RWPE2 (cell line): ENCODE measurements at regions not wholly inside any gene's neighbourhood (a gene's known extent, or its start where the extent isn't known, plus 50 kb on each side); places are given as distances from the start of the nearest gene placed in this dataset.

ENCODE experiments used
- ATAC-seq: fragments of 200-7000 bp; cut with Tn5 transposase; 3 replicates; pipeline ENCODE4 v1.9.1; 2021; ENCODE audit warnings: low read depth
- DNase-seq: peaks from one replicate; pipeline ENCODE4 v3.0.0-alpha.2; 2020; ENCODE audit warnings: low spot score
- H3K27ac ChIP-seq: fragments of 450-650 bp; 2 replicates; pipeline ENCODE4 v1.5.1; 2017; ENCODE audit warnings: mild to moderate bottlenecking; ENCODE audit not compliant: poor library complexity, severe bottlenecking
- H3K27me3 ChIP-seq: fragments of 250-450 bp; sonication (Bioruptor Pico); 2 replicates; pipeline ENCODE4 v1.5.1; 2021; ENCODE audit warnings: mild to moderate bottlenecking, moderate library complexity; ENCODE audit not compliant: insufficient read depth, poor library complexity, severe bottlenecking
- H3K36me3 ChIP-seq: fragments of 250-450 bp; sonication (Bioruptor Pico); 2 replicates; pipeline ENCODE4 v1.5.1; 2020; ENCODE audit warnings: low read depth, mild to moderate bottlenecking, moderate library complexity
- H3K4me1 ChIP-seq: fragments of 250-450 bp; sonication (Bioruptor Pico); 2 replicates; pipeline ENCODE4 v1.5.1; 2021; ENCODE audit warnings: mild to moderate bottlenecking, moderate library complexity; ENCODE audit not compliant: insufficient read depth, poor library complexity, severe bottlenecking
- H3K4me3 ChIP-seq: fragments of 250-450 bp; sonication (Bioruptor Pico); 2 replicates; pipeline ENCODE4 v1.5.1; 2021; ENCODE audit warnings: mild to moderate bottlenecking, moderate library complexity; ENCODE audit not compliant: severe bottlenecking
- H3K9me3 ChIP-seq: fragments of 250-450 bp; sonication (Bioruptor Pico); 2 replicates; pipeline ENCODE4 v1.5.1; 2021; ENCODE audit warnings: mild to moderate bottlenecking, moderate library complexity; ENCODE audit not compliant: severe bottlenecking
- TF ChIP-seq, protein P1 (sequence below): fragments of 450-650 bp; IDR thresholded peaks from one replicate; pipeline ENCODE4 v1.5.1; 2017; ENCODE audit warnings: mild to moderate bottlenecking, moderate library complexity; ENCODE audit not compliant: poor library complexity, severe bottlenecking

GRCh38 chr2:226334981-226335720 is 464.5 kb downstream of the IRS1 start:
- no peaks in the 10 kb centered on the region for H3K9me3 ChIP-seq
- no peak overlapping the region for H3K4me3 ChIP-seq
- DNase-seq (no peak), ATAC-seq (peak; percentile 56; the same call in 2 of the 3 replicates)
- H3K4me1 ChIP-seq = peaks cover 16% of the 10 kb centered on the region
- TF ChIP-seq, protein P1, sequence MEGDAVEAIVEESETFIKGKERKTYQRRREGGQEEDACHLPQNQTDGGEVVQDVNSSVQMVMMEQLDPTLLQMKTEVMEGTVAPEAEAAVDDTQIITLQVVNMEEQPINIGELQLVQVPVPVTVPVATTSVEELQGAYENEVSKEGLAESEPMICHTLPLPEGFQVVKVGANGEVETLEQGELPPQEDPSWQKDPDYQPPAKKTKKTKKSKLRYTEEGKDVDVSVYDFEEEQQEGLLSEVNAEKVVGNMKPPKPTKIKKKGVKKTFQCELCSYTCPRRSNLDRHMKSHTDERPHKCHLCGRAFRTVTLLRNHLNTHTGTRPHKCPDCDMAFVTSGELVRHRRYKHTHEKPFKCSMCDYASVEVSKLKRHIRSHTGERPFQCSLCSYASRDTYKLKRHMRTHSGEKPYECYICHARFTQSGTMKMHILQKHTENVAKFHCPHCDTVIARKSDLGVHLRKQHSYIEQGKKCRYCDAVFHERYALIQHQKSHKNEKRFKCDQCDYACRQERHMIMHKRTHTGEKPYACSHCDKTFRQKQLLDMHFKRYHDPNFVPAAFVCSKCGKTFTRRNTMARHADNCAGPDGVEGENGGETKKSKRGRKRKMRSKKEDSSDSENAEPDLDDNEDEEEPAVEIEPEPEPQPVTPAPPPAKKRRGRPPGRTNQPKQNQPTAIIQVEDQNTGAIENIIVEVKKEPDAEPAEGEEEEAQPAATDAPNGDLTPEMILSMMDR = no peak
- H3K27ac ChIP-seq = peak overlapping the region; percentile 17
- H3K36me3 ChIP-seq = no peaks in the 10 kb centered on the region
- no peaks in the 10 kb centered on the region for H3K27me3 ChIP-seq

DNA sequence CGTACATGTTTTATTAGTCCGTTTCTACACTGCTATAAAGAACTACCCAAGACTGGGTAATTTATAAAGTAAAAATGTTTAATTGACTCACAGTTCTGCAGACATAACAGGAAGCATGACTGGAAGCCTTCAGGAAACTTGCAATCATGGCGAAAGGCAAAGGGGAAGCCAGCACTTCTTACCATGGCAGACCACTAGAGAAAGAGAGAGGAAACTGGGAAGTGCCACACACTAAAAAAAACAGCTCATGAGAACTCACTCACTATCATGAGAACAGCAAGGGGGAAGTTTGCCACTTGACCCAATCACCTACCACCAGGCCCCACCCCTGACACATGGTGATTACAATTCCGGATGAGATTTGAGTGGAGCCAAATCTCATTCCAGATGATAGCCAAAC is 466.2 kb downstream of the IRS1 start:
- H3K27me3 ChIP-seq = no peaks in the 10 kb centered on the region
- no peak for DNase-seq
- no peaks in the 10 kb centered on the region for H3K9me3 ChIP-seq
- no peak overlapping the region for H3K4me3 ChIP-seq
- H3K36me3 ChIP-seq = no peaks in the 10 kb centered on the region
- peaks cover 16% of the 10 kb centered on the region for H3K4me1 ChIP-seq
- no peak overlapping the region for H3K27ac ChIP-seq
- TF ChIP-seq, protein P1 = no peak
- no peak for ATAC-seq

- Histone ChIP-seq H3K4me1 (peaks cover 4% of the 10 kb centered on the region), H3K27ac (no peak overlapping the region), H3K36me3 (no peaks in the 10 kb centered on the region), H3K9me3 (no peaks in the 10 kb centered on the region), H3K4me3 (no peak overlapping the region), H3K27me3 (no peaks in the 10 kb centered on the region)
- TF ChIP-seq, protein P1 = no peak
- ATAC-seq (no peak), DNase-seq (no peak)
Measured at GRCh38 chr2:226330206-226330605, 469.4 kb downstream of the IRS1 start.

DNA sequence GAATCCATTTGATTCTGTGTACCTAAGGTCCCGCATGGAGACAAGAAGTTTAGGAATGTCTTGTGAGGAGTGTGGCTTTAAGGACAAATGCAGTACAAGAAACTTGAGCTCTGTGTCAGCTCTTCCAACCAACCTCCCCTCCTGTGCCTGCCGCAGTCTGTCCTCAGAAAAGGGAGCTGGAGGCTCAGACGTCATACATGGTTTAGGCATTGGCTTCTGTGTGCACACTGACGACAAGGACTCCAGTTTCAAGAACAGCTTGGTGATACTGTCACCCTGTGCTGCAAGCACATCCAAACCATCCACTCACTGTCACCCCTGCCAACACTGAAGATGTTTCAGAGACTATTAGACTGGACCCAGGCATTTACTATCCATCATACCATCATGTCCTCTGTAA is 470.4 kb downstream of the IRS1 start:
- no peaks in the 10 kb centered on the region for H3K27me3 ChIP-seq
- H3K4me1 ChIP-seq = no peaks in the 10 kb centered on the region
- H3K9me3 ChIP-seq = no peaks in the 10 kb centered on the region
- no peak overlapping the region for H3K4me3 ChIP-seq
- H3K36me3 ChIP-seq = no peaks in the 10 kb centered on the region
- no peak overlapping the region for H3K27ac ChIP-seq
- ATAC-seq (no peak), DNase-seq (no peak)
- TF ChIP-seq, protein P1 = no peak

- H3K4me1 ChIP-seq = no peaks in the 10 kb centered on the region
- TF ChIP-seq, protein P1 = no peak
- H3K9me3 ChIP-seq = no peaks in the 10 kb centered on the region
- H3K27ac ChIP-seq = peak overlapping the region; percentile 42
- H3K4me3 ChIP-seq = no peak overlapping the region
- H3K36me3 ChIP-seq = no peaks in the 10 kb centered on the region
- no peak for DNase-seq
- ATAC-seq = peak; percentile 88
- H3K27me3 ChIP-seq = no peaks in the 10 kb centered on the region
Measured at GRCh38 chr2:226327830-226328229, 471.8 kb downstream of the IRS1 start.
